ENCODE measurements at regions not wholly inside any gene's neighbourhood (a gene's known extent, or its start where the extent isn't known, plus 50 kb on each side); places are given as distances from the start of the nearest gene placed in this dataset.

DNA sequence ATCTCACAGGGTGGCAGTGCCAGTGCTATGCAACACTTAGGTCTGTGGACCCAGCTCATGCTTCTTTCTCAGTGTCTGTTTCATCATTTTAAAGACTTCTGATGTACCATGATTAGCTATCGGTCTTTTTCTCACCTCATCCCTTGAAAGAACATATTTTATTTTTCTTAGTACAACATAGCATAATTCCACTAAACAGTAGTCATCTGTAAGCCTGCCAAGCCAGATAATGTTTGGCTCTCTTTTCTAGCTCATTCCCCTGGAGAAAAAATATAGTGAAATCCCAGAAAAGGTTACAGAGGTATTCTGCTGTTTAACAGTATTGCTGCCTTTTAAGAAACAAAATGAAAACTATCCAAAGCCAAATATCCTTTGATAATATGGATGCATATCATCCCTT lies 177.0 kb upstream of the MMS22L start:
- Histone ChIP-seq H3K4ac (replicated peaks; ENCODE audit: insufficient read length, low read depth, low read length) (no peak overlapping the region), H3K9ac (replicated peaks in 1 of 4; ENCODE audit: extremely low read depth in 1 of 4, low read depth in 3 of 4, low read length in 3 of 4) (no peak overlapping the region), H2BK15ac (ENCODE audit: low read length) (0 out of 2 replicates have a peak overlapping the region, but pooled peaks have one; percentile 26), H3K23me2 (ENCODE audit: low read depth, low read length) (no peaks in the 10 kb centered on the region), H2BK12ac (ENCODE audit: low read depth, low read length) (no peak overlapping the region), H4K20me1 (replicated peaks in 1 of 2; ENCODE audit: control insufficient read depth in 1 of 2, insufficient read depth in 2 of 2, low read length in 2 of 2) (no peaks in the 10 kb centered on the region), H3K27ac (ENCODE audit: low read depth, low read length) (no peak overlapping the region), H3K18ac (ENCODE audit: extremely low read depth, low read length) (no peak overlapping the region), H2AFZ (ENCODE audit: low read length) (no peak overlapping the region), H3K56ac (replicated peaks; ENCODE audit: insufficient read length, low read depth, low read length) (no peak overlapping the region), H3K4me2 (ENCODE audit: insufficient read depth in 1 of 2, low read depth in 2 of 2, low read length in 2 of 2) (no peak overlapping the region), H3K79me2 (ENCODE audit: control insufficient read depth in 1 of 2, insufficient read depth in 2 of 2, low read length in 2 of 2) (no peaks in the 10 kb centered on the region), H3K27me3 (replicated peaks in 1 of 4; ENCODE audit: control insufficient read depth in 3 of 4, extremely low read depth in 1 of 4, insufficient read depth in 3 of 4, low read length in 3 of 4) (no peaks in the 10 kb centered on the region), H2BK5ac (ENCODE audit: low read depth, low read length) (no peak overlapping the region), H3K36me3 (ENCODE audit: control insufficient read depth in 2 of 4, insufficient read depth in 4 of 4, low read length in 3 of 4) (no peaks in the 10 kb centered on the region), H4K5ac (ENCODE audit: insufficient read length, low read depth, low read length) (no peak overlapping the region), H3K4me3 (ENCODE audit: extremely low read depth in 1 of 4, insufficient read depth in 2 of 4, low read depth in 3 of 4, low read length in 4 of 4) (no peak overlapping the region), H3K9me3 (ENCODE audit: insufficient read depth in 2 of 2, low read depth in 1 of 2, low read length in 1 of 2) (no peaks in the 10 kb centered on the region), H4K91ac (replicated peaks; ENCODE audit: insufficient read length, low read length) (no peak overlapping the region), H2BK20ac (ENCODE audit: low read length) (no peak overlapping the region), H3K23ac (ENCODE audit: insufficient read length) (no peak overlapping the region), H4K8ac (ENCODE audit: extremely low read depth, insufficient read depth, low read length) (no peak overlapping the region), H3K4me1 (replicated peaks in 1 of 4; ENCODE audit: control insufficient read depth in 3 of 4, insufficient read depth in 4 of 4, low read length in 3 of 4) (peaks cover 0 to 4% (median 0%) of the 10 kb centered on the region in 4 experiments; a peak in 1 of 7 replicates), H2BK120ac (replicated peaks; ENCODE audit: low read depth, low read length) (no peak overlapping the region), H3K14ac (ENCODE audit: insufficient read length) (no peak overlapping the region), H3K79me1 (ENCODE audit: low read depth, low read length) (no peaks in the 10 kb centered on the region), H2AK5ac (ENCODE audit: low read depth, low read length) (no peak overlapping the region)
- 95% methylated on average over 1 of the region's 1 CpG; no CpG with 5 or more reads in 1 of the 2 experiments for WGBS, 2 experiments (ENCODE audit: extremely low coverage in 1 of 2, insufficient coverage in 1 of 2, insufficient read length in 1 of 2, insufficient replicate concordance in 2 of 2, low coverage in 1 of 2, low lambda C conversion rate in 2 of 2, missing lambda C conversion rate in 1 of 2)
- no peak for DNase-seq (ENCODE audit: low read depth in 1 of 2, low spot score in 2 of 2)
- POLR2A ChIA-PET (ENCODE audit: partially characterized antibody), result no interaction called here
- FAIRE-seq, result no peak
- CTCF ChIA-PET (ENCODE audit: partially characterized antibody), result interaction anchor here (1.0 to 1.7 kb wide), 4 partner anchors 11 to 37 kb away, joined by 3 to 4 read pairs (median 3); no protein-coding TSS in a partner anchor
- TF ChIP-seq, protein P1, sequence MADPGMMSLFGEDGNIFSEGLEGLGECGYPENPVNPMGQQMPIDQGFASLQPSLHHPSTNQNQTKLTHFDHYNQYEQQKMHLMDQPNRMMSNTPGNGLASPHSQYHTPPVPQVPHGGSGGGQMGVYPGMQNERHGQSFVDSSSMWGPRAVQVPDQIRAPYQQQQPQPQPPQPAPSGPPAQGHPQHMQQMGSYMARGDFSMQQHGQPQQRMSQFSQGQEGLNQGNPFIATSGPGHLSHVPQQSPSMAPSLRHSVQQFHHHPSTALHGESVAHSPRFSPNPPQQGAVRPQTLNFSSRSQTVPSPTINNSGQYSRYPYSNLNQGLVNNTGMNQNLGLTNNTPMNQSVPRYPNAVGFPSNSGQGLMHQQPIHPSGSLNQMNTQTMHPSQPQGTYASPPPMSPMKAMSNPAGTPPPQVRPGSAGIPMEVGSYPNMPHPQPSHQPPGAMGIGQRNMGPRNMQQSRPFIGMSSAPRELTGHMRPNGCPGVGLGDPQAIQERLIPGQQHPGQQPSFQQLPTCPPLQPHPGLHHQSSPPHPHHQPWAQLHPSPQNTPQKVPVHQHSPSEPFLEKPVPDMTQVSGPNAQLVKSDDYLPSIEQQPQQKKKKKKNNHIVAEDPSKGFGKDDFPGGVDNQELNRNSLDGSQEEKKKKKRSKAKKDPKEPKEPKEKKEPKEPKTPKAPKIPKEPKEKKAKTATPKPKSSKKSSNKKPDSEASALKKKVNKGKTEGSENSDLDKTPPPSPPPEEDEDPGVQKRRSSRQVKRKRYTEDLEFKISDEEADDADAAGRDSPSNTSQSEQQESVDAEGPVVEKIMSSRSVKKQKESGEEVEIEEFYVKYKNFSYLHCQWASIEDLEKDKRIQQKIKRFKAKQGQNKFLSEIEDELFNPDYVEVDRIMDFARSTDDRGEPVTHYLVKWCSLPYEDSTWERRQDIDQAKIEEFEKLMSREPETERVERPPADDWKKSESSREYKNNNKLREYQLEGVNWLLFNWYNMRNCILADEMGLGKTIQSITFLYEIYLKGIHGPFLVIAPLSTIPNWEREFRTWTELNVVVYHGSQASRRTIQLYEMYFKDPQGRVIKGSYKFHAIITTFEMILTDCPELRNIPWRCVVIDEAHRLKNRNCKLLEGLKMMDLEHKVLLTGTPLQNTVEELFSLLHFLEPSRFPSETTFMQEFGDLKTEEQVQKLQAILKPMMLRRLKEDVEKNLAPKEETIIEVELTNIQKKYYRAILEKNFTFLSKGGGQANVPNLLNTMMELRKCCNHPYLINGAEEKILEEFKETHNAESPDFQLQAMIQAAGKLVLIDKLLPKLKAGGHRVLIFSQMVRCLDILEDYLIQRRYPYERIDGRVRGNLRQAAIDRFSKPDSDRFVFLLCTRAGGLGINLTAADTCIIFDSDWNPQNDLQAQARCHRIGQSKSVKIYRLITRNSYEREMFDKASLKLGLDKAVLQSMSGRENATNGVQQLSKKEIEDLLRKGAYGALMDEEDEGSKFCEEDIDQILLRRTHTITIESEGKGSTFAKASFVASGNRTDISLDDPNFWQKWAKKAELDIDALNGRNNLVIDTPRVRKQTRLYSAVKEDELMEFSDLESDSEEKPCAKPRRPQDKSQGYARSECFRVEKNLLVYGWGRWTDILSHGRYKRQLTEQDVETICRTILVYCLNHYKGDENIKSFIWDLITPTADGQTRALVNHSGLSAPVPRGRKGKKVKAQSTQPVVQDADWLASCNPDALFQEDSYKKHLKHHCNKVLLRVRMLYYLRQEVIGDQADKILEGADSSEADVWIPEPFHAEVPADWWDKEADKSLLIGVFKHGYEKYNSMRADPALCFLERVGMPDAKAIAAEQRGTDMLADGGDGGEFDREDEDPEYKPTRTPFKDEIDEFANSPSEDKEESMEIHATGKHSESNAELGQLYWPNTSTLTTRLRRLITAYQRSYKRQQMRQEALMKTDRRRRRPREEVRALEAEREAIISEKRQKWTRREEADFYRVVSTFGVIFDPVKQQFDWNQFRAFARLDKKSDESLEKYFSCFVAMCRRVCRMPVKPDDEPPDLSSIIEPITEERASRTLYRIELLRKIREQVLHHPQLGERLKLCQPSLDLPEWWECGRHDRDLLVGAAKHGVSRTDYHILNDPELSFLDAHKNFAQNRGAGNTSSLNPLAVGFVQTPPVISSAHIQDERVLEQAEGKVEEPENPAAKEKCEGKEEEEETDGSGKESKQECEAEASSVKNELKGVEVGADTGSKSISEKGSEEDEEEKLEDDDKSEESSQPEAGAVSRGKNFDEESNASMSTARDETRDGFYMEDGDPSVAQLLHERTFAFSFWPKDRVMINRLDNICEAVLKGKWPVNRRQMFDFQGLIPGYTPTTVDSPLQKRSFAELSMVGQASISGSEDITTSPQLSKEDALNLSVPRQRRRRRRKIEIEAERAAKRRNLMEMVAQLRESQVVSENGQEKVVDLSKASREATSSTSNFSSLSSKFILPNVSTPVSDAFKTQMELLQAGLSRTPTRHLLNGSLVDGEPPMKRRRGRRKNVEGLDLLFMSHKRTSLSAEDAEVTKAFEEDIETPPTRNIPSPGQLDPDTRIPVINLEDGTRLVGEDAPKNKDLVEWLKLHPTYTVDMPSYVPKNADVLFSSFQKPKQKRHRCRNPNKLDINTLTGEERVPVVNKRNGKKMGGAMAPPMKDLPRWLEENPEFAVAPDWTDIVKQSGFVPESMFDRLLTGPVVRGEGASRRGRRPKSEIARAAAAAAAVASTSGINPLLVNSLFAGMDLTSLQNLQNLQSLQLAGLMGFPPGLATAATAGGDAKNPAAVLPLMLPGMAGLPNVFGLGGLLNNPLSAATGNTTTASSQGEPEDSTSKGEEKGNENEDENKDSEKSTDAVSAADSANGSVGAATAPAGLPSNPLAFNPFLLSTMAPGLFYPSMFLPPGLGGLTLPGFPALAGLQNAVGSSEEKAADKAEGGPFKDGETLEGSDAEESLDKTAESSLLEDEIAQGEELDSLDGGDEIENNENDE (IDR thresholded peaks at IDR 0.05; ENCODE audit: insufficient replicate concordance, low read length), result no peak
